GM18867 (cell line): ENCODE measurements at regions not wholly inside any gene's neighbourhood (a gene's known extent, or its start where the extent isn't known, plus 50 kb on each side); places are given as distances from the start of the nearest gene placed in this dataset.
"Not testable (repeated sequence)": the region's sequence is repeated elsewhere in the genome, so short reads cannot be mapped to it uniquely, and the experiment has no call there.

Experiments used
- ATAC-seq: cut with Tn5 transposase; IDR thresholded peaks from one replicate; pipeline ENCODE4 v1.9.1; 2021; ENCODE audit warnings: mild to moderate bottlenecking, moderate library complexity; ENCODE audit not compliant: unreplicated experiment

DNA sequence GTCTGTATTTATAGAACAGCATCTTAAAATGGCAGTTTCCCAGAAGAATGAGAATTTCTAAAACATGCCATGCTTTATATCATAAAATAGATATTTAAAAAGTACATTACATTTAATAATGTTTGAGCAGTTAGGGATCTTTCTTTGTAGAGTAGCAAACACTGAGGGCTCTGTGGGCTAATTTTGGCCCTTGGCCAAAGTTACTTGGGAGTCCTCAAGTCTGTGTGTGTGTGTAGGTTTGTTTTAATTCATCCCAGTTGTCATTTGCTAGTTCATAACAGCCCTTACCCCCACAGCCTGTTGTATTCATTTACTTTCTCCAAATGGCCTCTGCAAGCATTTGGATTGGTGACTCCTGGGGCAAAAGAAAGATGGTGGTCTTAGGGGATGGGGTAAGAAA is 576.4 kb upstream of the SGCD start:
- no peak for ATAC-seq

- no peak for ATAC-seq
These were observed 572.9 kb upstream of the SGCD start for GRCh38 chr5:155753943-155754581.

GRCh38 chr5:155759252-155759651 is 567.7 kb upstream of the SGCD start:
- ATAC-seq, result no peak

- ATAC-seq, result no peak
These were observed 567.0 kb upstream of the SGCD start for GRCh38 chr5:155759984-155760383.

- ATAC-seq, result no peak
These were observed 565.5 kb upstream of the SGCD start for GRCh38 chr5:155761502-155761901.

DNA sequence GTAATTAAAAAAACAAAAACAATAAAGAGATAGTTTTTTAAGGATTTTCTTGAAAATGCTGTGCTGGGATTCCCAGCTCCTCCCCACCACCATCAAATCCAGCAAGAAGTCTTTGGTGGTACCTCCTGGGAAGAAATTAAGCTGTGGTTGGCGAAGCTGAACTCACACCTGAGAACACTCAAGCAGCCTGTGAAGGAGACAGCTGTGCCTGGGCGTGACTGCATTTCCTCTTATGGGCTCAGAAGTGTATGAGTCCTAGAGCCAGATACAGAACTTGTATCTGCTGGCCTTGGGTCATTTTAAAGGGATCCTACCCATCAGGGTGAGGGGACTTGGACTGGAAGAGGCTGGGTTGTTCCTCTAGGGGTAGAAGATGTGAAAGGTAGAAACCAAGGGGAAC is 561.2 kb upstream of the SGCD start:
- ATAC-seq, result no peak

- peak; percentile 81 for ATAC-seq
These were observed 559.5 kb upstream of the SGCD start for GRCh38 chr5:155767470-155767869.

DNA sequence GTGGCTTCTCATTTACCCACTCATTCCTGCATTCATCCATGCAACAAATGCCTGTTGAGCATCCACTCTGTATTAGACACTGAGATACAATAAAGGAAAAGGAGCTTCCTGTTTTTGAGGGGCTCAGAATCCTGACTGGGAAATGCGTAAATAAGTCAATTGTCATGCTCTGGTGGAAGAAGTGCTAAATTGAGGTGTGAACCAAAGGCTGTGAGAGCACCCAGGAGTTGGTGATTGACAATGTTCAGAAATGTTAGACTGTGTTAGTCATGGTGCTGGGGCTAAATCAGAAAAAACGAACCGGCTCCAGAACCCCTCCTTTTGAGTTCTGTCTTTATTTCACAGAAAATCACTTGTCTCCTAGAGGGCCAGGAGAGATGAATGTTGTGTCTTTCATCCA is 558.6 kb upstream of the SGCD start:
- no peak for ATAC-seq

DNA sequence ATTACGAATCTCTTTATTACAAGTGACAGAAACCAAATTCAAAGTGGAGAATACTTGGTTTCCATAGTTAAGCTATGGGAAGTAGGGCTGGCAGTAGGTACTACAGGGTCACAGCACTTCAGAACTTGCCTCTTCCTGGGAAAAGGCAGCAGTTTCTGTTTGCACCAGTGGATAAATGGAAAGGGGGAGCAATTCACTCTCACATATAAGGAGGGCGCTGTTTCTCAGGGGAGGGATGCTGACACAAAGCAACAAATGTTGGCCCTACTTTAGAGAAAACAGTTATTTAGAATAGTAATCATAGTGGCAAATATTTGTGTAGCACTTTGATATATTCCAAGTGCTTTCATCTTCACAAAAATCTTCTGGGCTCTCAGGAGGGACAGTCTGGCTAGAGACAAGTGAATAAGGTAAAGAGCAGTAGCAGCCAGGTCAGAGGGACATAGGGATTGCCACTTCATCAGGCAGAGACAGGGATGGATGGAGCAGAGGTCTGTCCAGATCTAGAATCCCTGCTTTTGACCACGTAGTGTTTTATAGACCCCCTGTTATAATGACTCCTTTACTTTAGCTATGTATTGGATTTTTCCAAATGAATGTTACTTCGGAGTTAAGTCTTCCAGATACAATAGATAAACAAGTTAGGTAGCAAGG is 554.8 kb upstream of the SGCD start:
- no peak for ATAC-seq

DNA sequence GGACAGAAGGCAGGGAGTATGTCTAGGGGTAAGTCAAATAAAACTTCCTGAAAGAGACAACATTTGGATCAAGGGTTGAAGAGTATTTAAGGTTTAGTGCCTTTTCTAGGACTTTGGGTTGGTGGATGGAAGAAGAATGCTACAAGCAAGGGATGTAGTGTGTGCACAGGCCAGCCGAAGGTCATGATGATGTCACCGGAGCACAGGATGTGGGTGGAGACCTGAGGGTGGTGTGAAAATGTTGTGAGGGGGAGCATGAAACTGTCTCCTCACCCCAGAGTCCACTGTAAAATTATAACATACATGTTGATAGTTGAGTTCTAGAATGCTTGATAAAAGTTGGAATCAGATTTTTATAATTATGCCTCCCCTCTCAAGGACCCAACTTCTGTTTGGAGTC is 553.3 kb upstream of the SGCD start:
- peak; percentile 55 for ATAC-seq

DNA sequence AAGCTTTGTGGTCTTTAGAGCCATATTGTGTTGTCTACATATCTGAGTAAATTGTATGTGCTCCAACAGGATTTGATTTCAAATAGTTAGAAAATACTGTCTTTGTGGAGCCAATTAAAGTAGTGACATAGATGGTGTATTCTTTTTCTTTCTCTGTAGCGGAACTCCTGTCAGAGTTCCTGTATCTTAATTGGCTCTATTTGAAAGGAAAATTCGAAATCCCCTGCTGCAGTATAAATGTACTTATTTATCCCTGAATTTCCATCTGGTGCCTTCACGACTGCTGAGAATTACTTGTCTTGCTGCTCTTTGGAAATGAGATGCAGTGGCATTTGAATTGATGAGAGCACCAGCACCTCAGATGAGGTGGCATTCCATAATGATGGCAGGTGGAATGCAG is 546.7 kb upstream of the SGCD start:
- no peak for ATAC-seq

DNA sequence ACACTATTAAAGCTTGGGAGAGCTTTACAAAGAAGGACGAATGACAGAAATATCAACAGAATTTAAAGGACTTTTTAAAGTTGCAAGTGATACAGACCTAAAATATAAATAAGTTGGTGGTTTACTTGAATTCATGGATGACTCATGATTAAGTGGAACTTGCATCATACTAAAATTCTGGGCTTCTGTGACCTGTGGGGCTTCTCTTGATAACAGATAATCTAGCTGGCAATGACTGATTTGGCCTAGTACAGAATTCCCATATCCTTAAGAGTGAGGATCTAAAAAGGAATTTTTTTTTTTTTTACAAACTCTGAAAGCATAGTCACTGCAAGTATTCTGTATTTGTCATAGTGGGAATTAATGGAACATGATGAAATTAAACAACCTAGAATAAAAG is 543.7 kb upstream of the SGCD start:
- ATAC-seq, result no peak

- no peak for ATAC-seq
These were observed 543.2 kb upstream of the SGCD start for GRCh38 chr5:155783791-155784190.

- ATAC-seq, result no peak
These were observed 540.9 kb upstream of the SGCD start for GRCh38 chr5:155786108-155786507.

DNA sequence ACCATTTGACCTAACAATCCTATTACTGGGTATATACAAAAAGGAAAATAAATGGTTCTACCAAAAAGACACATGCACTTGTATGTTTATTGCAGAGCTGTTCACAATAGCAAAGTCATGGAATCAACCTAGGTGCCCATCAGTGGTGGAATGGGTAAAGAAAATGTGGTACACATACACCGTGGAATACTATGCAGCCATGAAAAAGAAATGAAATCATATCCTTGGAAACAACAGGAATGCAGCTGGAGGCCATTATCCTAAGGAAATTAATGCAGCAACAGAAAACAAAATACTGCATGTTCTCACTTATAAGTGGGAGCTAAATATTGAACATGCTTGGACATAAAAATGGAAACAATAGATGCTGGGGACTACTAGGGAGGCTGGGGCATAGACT is 534.1 kb upstream of the SGCD start:
- no peak for ATAC-seq

GRCh38 chr5:155794795-155795194 is 532.2 kb upstream of the SGCD start:
- no peak for ATAC-seq

DNA sequence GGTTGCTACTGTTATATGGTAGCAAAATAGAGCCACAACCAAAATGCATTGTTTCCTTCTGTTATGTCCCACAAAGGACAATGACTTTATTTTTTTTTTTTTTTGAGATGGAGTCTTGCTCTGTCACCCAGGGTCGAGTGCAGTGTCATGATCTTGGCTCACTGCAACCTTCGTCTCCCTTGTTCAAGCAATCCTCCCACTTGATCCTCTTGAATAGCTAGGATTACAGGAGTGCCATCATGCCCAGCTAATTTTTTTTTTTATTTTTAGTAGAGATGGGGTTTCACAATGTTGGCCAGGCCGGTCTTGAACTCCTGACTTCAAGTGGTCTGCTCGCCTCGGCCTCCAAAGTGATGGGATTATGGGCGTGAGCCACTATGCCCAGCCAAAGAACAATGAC is 527.7 kb upstream of the SGCD start:
- no peak for ATAC-seq

- no peak for ATAC-seq
These were observed 518.9 kb upstream of the SGCD start for GRCh38 chr5:155807884-155808576.

GRCh38 chr5:155815248-155815647 is 511.7 kb upstream of the SGCD start:
- no peak for ATAC-seq

- ATAC-seq, result no peak
These were observed 504.8 kb upstream of the SGCD start for GRCh38 chr5:155822177-155822576.

GRCh38 chr5:155826611-155827507 is 500.1 kb upstream of the SGCD start:
- ATAC-seq, result no peak

- ATAC-seq, result not testable (repeated sequence)
These were observed 499.5 kb upstream of the SGCD start for GRCh38 chr5:155827508-155827815.
